ENCODE measurements at regions not wholly inside any gene's neighbourhood (a gene's known extent, or its start where the extent isn't known, plus 50 kb on each side); places are given as distances from the start of the nearest gene placed in this dataset.

- TF ChIP-seq CTCF (IDR thresholded peaks at IDR 0.05 in 4 of 5, conservative IDR thresholded peaks at IDR 0.05 in 1 of 5) = no peak
- TF ChIP-seq POLR2A (IDR thresholded peaks at IDR 0.05) = no peak
Observed at GRCh38 chr2:13917958-13918357, 714.6 kb upstream of the LRATD1 start.

All from gastrocnemius medialis (tissue), 4 donors.